ENCODE measurements at regions not wholly inside any gene's neighbourhood (a gene's known extent, or its start where the extent isn't known, plus 50 kb on each side); places are given as distances from the start of the nearest gene placed in this dataset.

DNA sequence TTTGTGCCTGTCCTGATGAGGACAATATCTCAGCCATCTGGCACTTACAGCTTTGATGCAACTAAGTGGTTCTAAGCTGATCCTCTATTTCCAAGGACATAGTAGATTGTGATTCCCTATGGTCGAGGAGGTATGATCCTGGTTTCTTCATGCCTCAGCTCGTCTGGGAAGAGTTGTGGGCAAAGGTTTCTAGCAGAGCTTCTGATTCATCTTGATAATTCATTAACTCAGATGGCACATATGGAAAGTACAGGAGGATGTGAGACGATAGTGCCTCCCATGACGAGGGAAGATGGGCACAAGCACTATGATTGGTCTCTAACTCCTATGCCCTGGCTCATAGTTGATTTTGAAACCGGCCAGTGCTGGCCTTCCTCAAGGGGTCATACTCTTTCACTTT lies 334.2 kb upstream of the SEMA6D start:
- DNase-seq = no peak
- no peak overlapping the region for H3K18ac ChIP-seq (ENCODE audit: insufficient read length, low read depth, low read length)
- H3K27me3 ChIP-seq (ENCODE audit: insufficient read depth, low read length) = no peaks in the 10 kb centered on the region
- no peak overlapping the region for H2BK20ac ChIP-seq (ENCODE audit: low read depth, low read length, poor library complexity, severe bottlenecking)
- H3K56ac ChIP-seq (ENCODE audit: insufficient read length, low read depth, low read length) = no peak overlapping the region
- TF ChIP-seq, protein P1, sequence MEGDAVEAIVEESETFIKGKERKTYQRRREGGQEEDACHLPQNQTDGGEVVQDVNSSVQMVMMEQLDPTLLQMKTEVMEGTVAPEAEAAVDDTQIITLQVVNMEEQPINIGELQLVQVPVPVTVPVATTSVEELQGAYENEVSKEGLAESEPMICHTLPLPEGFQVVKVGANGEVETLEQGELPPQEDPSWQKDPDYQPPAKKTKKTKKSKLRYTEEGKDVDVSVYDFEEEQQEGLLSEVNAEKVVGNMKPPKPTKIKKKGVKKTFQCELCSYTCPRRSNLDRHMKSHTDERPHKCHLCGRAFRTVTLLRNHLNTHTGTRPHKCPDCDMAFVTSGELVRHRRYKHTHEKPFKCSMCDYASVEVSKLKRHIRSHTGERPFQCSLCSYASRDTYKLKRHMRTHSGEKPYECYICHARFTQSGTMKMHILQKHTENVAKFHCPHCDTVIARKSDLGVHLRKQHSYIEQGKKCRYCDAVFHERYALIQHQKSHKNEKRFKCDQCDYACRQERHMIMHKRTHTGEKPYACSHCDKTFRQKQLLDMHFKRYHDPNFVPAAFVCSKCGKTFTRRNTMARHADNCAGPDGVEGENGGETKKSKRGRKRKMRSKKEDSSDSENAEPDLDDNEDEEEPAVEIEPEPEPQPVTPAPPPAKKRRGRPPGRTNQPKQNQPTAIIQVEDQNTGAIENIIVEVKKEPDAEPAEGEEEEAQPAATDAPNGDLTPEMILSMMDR (conservative IDR thresholded peaks at IDR 0.05) = no peak
- H4K5ac ChIP-seq (ENCODE audit: insufficient read length, low read depth, low read length) = no peak overlapping the region
- H3K27me3 Mint-ChIP-seq (ENCODE audit: low read depth) = no peaks in the 10 kb centered on the region
- H3K4ac ChIP-seq (ENCODE audit: low read depth, low read length) = no peak overlapping the region
- H3K4me1 Mint-ChIP-seq = peaks cover 5 to 7% of the 10 kb centered on the region in 2 experiments
- no peaks in the 10 kb centered on the region for H3K9me3 ChIP-seq (ENCODE audit: control insufficient read depth, low read depth, low read length)
- H2AK5ac ChIP-seq (ENCODE audit: insufficient read length, low read length) = no peak overlapping the region
- no peak overlapping the region for H4K8ac ChIP-seq (replicated peaks; ENCODE audit: insufficient read length, low read depth, low read length)
- H3K4me2 ChIP-seq (ENCODE audit: insufficient read depth, insufficient read length, low read length) = no peak overlapping the region
- no peak overlapping the region for H3K9ac ChIP-seq (ENCODE audit: extremely low read depth, insufficient read length, low read length)
- H3K27ac ChIP-seq (ENCODE audit: insufficient read length, low read depth, low read length) = no peak overlapping the region
- no peaks in the 10 kb centered on the region for H3K36me3 Mint-ChIP-seq (ENCODE audit: insufficient read depth in 1 of 3, low read depth in 3 of 3)
- H2BK15ac ChIP-seq (ENCODE audit: low read depth, low read length) = no peak overlapping the region
- no peak overlapping the region for H3T11ph ChIP-seq (ENCODE audit: low read length)
- no CpG with 5 or more reads among the region's 5 CpGs for WGBS (ENCODE audit: extremely low coverage, insufficient read length, low lambda C conversion rate)
- H4K20me1 ChIP-seq (ENCODE audit: control insufficient read depth, insufficient read depth, insufficient read length) = no peaks in the 10 kb centered on the region
- H3K4me1 ChIP-seq (ENCODE audit: insufficient read depth, low read length) = no peaks in the 10 kb centered on the region
- H3K14ac ChIP-seq (ENCODE audit: insufficient read depth, low read length) = no peak overlapping the region
- no peak overlapping the region for H2AFZ ChIP-seq (ENCODE audit: low read length)
- no peak overlapping the region for H2BK12ac ChIP-seq (ENCODE audit: insufficient read length, low read depth, low read length)
- H3K23me2 ChIP-seq (ENCODE audit: insufficient read length, low read depth, low read length, poor library complexity, severe bottlenecking) = no peaks in the 10 kb centered on the region
- H3K23ac ChIP-seq (ENCODE audit: insufficient read length, low read depth, low read length) = no peak overlapping the region
- no peak overlapping the region for H2BK120ac ChIP-seq (ENCODE audit: low read depth, low read length, poor library complexity, severe bottlenecking)
- no peak overlapping the region for H4K91ac ChIP-seq (ENCODE audit: insufficient read length, low read depth, low read length)
- no peaks in the 10 kb centered on the region for H3K9me3 Mint-ChIP-seq
- no peak overlapping the region for H2BK5ac ChIP-seq (ENCODE audit: insufficient read length, low read length)
- no peak overlapping the region for H3K27ac Mint-ChIP-seq
- no peaks in the 10 kb centered on the region for H3K79me2 ChIP-seq (ENCODE audit: insufficient read depth, low read length)
- no peaks in the 10 kb centered on the region for H3K79me1 ChIP-seq (ENCODE audit: insufficient read depth, low read depth, low read length, poor library complexity, severe bottlenecking)
- H3K4me3 Mint-ChIP-seq = no peak overlapping the region

All from H9 (cell line).